H1 (cell line): ENCODE measurements at regions not wholly inside any gene's neighbourhood (a gene's known extent, or its start where the extent isn't known, plus 50 kb on each side); places are given as distances from the start of the nearest gene placed in this dataset.

Source experiments
- KDM5A ChIP-seq: fragments of 200-600 bp; IDR thresholded peaks from 2 replicates; pipeline ENCODE4 v1.7.1; 2012; ENCODE audit warnings: mild to moderate bottlenecking, low read length, inconsistent platforms, mixed read lengths
- TF ChIP-seq, protein P1 (sequence below), 3 experiments: IDR thresholded peaks; 1 replicate in 2 of 3; 2 replicates in 1 of 3; pipeline versions ENCODE4 v1.5.1 to v1.6.1; 2011; ENCODE audit warnings: low read length in 3 of 3, mild to moderate bottlenecking in 3 of 3, inconsistent platforms in 2 of 3, low read depth in 1 of 3, moderate library complexity in 1 of 3; ENCODE audit not compliant: insufficient read depth in 1 of 3; ENCODE audit errors: control extremely low read depth in 1 of 3

DNA sequence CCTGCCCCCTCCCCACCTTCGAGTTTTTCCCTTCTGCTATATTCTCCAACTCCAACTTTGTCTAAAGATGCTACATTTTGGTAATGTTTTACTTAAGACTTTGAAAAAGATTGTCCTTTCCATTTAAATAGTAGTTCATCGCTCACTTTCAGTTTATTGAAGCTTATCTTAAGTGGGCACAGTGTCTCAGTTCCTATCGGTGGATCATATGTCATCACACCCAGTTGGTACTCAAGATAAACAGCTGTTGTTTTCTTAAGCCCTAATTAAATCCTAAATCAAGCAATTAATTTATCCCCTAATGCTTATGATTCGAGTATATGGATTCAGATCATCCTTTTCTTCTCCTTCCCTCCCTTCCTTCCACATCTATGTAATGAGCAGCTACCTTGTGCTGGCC lies 210.7 kb downstream of the TLE3 start (continued):
- TF ChIP-seq, protein P1, sequence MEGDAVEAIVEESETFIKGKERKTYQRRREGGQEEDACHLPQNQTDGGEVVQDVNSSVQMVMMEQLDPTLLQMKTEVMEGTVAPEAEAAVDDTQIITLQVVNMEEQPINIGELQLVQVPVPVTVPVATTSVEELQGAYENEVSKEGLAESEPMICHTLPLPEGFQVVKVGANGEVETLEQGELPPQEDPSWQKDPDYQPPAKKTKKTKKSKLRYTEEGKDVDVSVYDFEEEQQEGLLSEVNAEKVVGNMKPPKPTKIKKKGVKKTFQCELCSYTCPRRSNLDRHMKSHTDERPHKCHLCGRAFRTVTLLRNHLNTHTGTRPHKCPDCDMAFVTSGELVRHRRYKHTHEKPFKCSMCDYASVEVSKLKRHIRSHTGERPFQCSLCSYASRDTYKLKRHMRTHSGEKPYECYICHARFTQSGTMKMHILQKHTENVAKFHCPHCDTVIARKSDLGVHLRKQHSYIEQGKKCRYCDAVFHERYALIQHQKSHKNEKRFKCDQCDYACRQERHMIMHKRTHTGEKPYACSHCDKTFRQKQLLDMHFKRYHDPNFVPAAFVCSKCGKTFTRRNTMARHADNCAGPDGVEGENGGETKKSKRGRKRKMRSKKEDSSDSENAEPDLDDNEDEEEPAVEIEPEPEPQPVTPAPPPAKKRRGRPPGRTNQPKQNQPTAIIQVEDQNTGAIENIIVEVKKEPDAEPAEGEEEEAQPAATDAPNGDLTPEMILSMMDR (IDR thresholded peaks at IDR 0.05; ENCODE audit: control extremely low read depth in 1 of 3, insufficient read depth in 1 of 3, low read depth in 1 of 3, low read length in 3 of 3): no peak
- TF ChIP-seq KDM5A: no peak
